GM06990 (cell line): ENCODE measurements at regions not wholly inside any gene's neighbourhood (a gene's known extent, or its start where the extent isn't known, plus 50 kb on each side); places are given as distances from the start of the nearest gene placed in this dataset.
"Not testable (repeated sequence)": the region's sequence is repeated elsewhere in the genome, so short reads cannot be mapped to it uniquely, and the experiment has no call there.

ENCODE experiments used
- DNase-seq: peaks from one replicate; pipeline ENCODE4 v3.0.0-alpha.2; 2011; ENCODE audit not compliant: insufficient read length; ENCODE audit errors: extremely low read depth
- H3K27me3 ChIP-seq: replicated peaks from 2 replicates; pipeline ENCODE4 v1.6.0; 2011; ENCODE audit warnings: low read length; ENCODE audit not compliant: control insufficient read depth, insufficient read depth
- H3K36me3 ChIP-seq: 2 replicates; pipeline ENCODE4 v1.5.1; 2011; ENCODE audit warnings: low read length; ENCODE audit not compliant: control insufficient read depth, insufficient read depth
- H3K4me3 ChIP-seq: replicated peaks from 2 replicates; pipeline ENCODE4 v1.5.1; 2011; ENCODE audit warnings: low read depth, mild to moderate bottlenecking, control low read depth, low read length
- TF ChIP-seq, protein P1 (sequence below): IDR thresholded peaks from 2 replicates; pipeline ENCODE4 v1.5.1; 2011; ENCODE audit warnings: low read length, control low read depth, mild to moderate bottlenecking, inconsistent platforms; ENCODE audit not compliant: insufficient read depth, poor library complexity, severe bottlenecking

DNA sequence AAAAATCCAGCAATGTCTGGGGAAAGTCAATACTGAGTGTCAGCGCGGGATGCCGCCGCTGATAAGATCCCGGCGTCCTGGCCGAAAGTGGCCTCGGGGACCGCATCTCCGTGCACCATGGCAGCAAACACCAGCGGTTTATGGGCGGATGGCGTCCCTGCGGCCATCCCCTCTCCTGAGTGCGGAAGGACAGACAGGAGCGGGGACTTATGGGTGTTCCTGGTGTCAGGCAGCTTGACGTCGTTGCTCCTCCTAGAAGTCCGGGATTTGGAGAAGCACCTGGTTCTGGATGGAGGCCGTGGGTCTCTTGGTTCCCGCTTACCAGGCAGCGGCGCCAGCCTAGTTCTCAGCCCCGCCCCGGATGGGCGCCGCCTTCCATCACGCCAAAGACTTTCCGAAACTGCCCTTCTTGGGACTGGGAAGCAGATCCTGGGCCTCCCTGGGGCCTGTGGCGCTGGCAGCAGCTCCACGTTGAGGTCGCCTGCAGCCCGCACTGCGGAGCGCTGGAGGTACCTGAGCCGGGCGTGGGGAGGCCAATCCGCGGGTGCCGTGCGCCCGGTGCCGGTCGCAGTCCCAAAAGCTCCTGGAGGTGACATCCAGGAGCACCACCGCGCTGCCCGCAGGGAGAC is 119.1 kb downstream of the CCDC74A start:
- no peak for DNase-seq
- TF ChIP-seq, protein P1, sequence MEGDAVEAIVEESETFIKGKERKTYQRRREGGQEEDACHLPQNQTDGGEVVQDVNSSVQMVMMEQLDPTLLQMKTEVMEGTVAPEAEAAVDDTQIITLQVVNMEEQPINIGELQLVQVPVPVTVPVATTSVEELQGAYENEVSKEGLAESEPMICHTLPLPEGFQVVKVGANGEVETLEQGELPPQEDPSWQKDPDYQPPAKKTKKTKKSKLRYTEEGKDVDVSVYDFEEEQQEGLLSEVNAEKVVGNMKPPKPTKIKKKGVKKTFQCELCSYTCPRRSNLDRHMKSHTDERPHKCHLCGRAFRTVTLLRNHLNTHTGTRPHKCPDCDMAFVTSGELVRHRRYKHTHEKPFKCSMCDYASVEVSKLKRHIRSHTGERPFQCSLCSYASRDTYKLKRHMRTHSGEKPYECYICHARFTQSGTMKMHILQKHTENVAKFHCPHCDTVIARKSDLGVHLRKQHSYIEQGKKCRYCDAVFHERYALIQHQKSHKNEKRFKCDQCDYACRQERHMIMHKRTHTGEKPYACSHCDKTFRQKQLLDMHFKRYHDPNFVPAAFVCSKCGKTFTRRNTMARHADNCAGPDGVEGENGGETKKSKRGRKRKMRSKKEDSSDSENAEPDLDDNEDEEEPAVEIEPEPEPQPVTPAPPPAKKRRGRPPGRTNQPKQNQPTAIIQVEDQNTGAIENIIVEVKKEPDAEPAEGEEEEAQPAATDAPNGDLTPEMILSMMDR, result no peak
- no peaks in the 10 kb centered on the region for H3K27me3 ChIP-seq
- no peak overlapping the region for H3K4me3 ChIP-seq
- no peaks in the 10 kb centered on the region for H3K36me3 ChIP-seq

DNA sequence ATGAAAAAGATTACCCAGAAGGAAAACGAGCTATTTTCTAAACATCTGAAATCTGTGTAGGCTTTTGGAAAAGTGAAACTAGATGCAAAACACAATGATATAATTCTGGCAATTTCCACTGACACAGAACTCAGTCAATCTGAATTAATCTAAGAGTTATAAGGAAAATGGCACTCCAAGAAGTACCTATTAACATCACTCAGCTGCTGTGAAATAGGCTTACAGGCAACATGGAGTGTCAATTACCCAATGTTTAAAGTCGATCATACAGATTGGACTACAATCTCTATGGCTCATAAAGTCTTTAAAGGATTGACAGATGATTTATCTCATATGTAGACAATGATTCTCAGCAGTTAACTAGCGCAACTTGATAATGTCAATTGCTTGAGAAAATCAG is 120.9 kb downstream of the CCDC74A start:
- H3K4me3 ChIP-seq, H3K36me3 ChIP-seq, DNase-seq, H3K27me3 ChIP-seq: not testable (repeated sequence)

DNA sequence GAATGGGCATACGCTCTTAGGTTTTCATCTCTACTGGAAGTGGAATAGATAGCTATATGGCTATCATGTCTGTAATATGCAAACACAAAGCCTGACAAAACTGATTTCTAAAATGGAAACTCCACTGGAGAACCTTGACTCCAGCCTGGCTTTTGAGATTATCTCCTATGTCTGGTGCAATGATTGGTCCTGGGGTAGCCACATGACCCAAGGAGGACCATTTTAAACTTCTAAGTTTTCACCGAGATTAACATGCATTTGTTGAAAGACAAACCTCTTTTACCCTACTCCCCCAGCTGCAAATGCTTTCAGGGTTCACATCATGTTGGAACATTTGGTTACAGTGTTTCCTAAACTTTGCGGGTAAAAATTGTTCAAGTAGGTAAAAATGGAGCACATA is 124.6 kb downstream of the CCDC74A start:
- not testable (repeated sequence) for DNase-seq, H3K4me3 ChIP-seq, H3K36me3 ChIP-seq, H3K27me3 ChIP-seq

DNA sequence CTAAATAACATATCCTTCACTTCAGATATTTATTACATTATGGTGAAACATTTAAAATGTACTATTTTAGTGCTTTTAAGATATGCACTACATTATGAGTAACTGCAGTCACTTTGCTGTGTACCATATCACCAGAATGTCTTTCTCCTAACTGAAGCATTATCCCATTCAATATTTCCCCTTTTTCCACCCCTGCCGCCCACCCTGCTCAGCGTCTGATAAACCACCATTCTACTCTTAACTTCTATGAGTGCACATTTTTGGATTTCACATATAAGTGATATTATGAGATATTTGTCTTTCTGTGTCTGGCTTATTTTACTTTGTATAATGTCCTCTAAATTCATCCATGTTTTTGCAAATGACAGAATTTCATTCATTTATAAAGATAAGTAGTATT is 126.4 kb downstream of the CCDC74A start:
- H3K4me3 ChIP-seq, DNase-seq, H3K27me3 ChIP-seq, H3K36me3 ChIP-seq: not testable (repeated sequence)

DNA sequence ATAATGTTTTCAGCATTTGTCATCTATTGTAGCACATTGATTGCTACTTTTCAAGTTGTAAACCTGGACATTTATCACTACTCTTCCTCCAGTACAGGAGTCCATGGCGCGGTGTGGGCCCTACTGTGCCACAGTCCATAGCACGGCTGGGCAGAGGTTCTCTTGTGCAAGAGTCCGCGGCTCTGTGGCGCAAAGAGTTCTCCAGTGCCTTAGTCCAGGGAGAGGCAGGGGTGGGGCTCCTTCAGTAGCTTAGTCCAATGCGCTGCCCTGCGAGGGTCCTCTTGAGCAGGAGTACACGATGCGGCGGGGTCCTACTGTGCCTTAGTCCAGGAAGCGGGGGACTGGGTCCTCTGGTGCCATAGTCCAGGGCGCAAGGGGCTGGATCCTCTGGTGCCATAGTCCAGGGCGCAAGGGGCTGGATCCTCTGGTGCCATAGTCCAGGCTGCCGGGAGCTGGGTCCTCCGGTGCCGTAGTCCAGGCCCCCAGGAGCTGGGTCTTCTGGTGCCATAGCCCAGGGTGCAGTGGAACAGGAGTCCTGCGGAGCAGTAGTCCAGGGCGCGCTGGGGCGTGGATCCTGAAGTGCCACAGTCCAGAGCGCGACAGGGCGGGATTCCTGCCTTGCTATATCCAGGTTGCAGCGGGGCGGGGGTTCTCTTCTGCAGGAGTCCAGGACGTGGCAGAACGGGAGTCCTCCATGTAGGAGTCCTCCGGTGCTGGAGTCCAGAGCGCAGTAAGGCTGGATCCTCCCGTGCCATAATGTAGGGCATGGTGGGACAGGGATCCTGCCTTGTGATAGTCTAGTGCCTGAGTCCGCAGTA is 129.3 kb downstream of the CCDC74A start:
- no peaks in the 10 kb centered on the region for H3K36me3 ChIP-seq
- TF ChIP-seq, protein P1, result no peak
- H3K4me3 ChIP-seq, result no peak overlapping the region
- no peaks in the 10 kb centered on the region for H3K27me3 ChIP-seq
- DNase-seq, result no peak

DNA sequence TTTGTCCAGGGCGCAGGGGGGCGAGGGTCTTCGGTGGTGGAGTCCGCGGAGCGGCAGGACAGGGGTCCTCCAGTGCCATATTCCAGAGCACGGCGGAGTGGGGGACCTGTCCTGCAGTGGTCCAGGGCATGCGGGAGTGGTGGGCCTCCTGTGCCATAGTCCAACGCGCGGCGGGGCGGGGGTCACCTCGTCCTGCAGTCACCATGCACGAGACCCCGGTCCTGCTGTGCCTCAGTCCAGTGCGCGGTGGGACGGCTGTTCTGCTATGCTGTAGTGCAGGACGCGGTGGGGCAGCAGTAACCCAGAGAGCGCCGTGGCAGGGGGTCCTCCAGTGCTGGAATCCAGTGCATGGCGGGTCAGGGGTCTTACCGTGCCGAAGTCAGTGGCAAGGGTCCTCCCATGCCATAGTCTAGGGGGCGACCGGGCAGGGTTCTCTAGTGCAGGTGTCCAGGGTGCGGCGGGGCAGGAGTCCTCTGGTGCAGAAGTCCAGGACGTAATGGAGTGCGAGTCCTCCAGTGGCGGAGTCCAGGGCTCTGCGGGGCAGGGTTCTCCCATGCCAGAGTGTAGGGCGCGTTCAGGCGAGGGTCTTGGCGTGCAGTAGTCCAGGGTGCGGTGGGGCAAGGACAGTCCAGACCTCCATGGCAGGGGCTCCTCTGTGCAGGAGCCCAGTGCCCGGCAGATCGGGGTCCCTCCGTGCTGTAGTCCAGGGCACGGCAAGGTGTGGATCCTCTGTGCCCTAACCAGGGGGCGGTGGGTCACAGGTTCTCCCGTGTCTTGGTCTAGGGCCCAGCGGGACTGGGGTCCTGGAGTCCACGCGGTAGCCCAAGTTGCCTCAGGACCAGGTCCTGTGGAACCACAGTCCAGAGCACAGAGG is 130.4 kb downstream of the CCDC74A start:
- no peak overlapping the region for H3K4me3 ChIP-seq
- H3K36me3 ChIP-seq, result no peaks in the 10 kb centered on the region
- H3K27me3 ChIP-seq, result no peaks in the 10 kb centered on the region
- DNase-seq, result no peak
- TF ChIP-seq, protein P1, result no peak

DNA sequence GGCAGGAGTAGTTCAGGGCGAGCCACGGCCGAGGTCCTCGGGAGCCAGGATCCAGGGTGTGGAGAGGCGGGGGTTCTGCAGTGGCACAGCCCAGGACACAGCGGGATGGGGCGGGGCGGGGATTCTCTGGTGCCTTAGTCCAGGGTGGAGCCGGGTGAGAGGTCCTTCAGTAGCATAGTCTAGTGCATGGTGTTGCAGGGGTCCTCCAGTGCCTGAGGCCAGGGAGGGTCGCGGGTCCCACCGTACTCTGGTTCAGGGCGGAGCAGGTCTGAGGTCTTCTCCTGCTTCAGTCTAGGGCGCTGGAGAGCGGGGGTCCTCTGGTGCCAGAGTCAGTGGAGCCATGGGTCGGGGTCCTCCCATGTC is 131.1 kb downstream of the CCDC74A start:
- no peak overlapping the region for H3K4me3 ChIP-seq
- H3K36me3 ChIP-seq, result no peaks in the 10 kb centered on the region
- no peaks in the 10 kb centered on the region for H3K27me3 ChIP-seq
- no peak for DNase-seq
- TF ChIP-seq, protein P1, result no peak
